GM23338 (cell line): ENCODE measurements at regions not wholly inside any gene's neighbourhood (a gene's known extent, or its start where the extent isn't known, plus 50 kb on each side); places are given as distances from the start of the nearest gene placed in this dataset.

ENCODE experiments used
- ATAC-seq: fragments of 200-7000 bp; cut with Tn5 transposase; 3 replicates; pipeline ENCODE4 v1.9.1; 2020
- DNase-seq: peaks from one replicate; pipeline ENCODE4 v3.0.0-alpha.2; 2015; ENCODE audit warnings: low spot score
- H2AFZ ChIP-seq: fragments of 200-600 bp; sonication (generic); 2 replicates; pipeline ENCODE4 v1.8.0; 2016; ENCODE audit warnings: antibody characterized with exemption, mild to moderate bottlenecking, moderate library complexity
- H3F3A ChIP-seq: fragments of 200-600 bp; sonication (generic); replicated peaks from 2 replicates; pipeline ENCODE4 v1.8.0; 2017; ENCODE audit warnings: antibody characterized with exemption, mixed run types, low read depth
- H3K27ac ChIP-seq: fragments of 200-600 bp; sonication (generic); 2 replicates; pipeline ENCODE4 v1.6.1; 2016; ENCODE audit warnings: low read depth
- H3K27me3 ChIP-seq: fragments of 200-600 bp; sonication (generic); 2 replicates; pipeline ENCODE4 v1.8.0; 2016; ENCODE audit warnings: mild to moderate bottlenecking, mixed run types, moderate library complexity; ENCODE audit not compliant: insufficient read depth
- H3K36me3 ChIP-seq: fragments of 200-600 bp; sonication (generic); 2 replicates; pipeline ENCODE4 v1.8.0; 2016; ENCODE audit warnings: mild to moderate bottlenecking; ENCODE audit not compliant: insufficient read depth
- H3K4me1 ChIP-seq: fragments of 200-600 bp; sonication (generic); 2 replicates; pipeline ENCODE4 v1.8.0; 2016; ENCODE audit warnings: mild to moderate bottlenecking, moderate library complexity; ENCODE audit not compliant: insufficient read depth
- H3K4me2 ChIP-seq: fragments of 200-600 bp; sonication (generic); 2 replicates; pipeline ENCODE4 v1.7.1; 2017; ENCODE audit warnings: mixed run types
- H3K4me3 ChIP-seq: fragments of 200-600 bp; sonication (generic); 2 replicates; pipeline ENCODE4 v1.6.1; 2016; ENCODE audit warnings: mixed run types
- H3K79me2 ChIP-seq: fragments of 200-600 bp; sonication (generic); replicated peaks from 2 replicates; pipeline ENCODE4 v1.8.0; 2017; ENCODE audit warnings: mild to moderate bottlenecking; ENCODE audit not compliant: insufficient read depth
- H3K9me2 ChIP-seq: fragments of 200-600 bp; sonication (generic); 2 replicates; pipeline ENCODE4 v1.8.0; 2017; ENCODE audit not compliant: insufficient read depth
- H4K20me1 ChIP-seq: fragments of 200-600 bp; sonication (generic); replicated peaks from 2 replicates; pipeline ENCODE4 v1.8.0; 2017; ENCODE audit warnings: mild to moderate bottlenecking; ENCODE audit not compliant: insufficient read depth
- H3K27ac Mint-ChIP-seq: 2 replicates; pipeline ENCODE4 v1.8.0; 2020; ENCODE audit warnings: inconsistent platforms, mild to moderate bottlenecking, moderate library complexity, mixed read lengths
- H3K27me3 Mint-ChIP-seq: 3 replicates; pipeline ENCODE4 v1.8.0; 2022; ENCODE audit warnings: low read depth, mild to moderate bottlenecking, moderate library complexity, mixed read lengths, inconsistent platforms; ENCODE audit not compliant: insufficient read depth, poor library complexity
- H3K36me3 Mint-ChIP-seq: 3 replicates; pipeline ENCODE4 v1.8.0; 2021; ENCODE audit warnings: low read depth, mild to moderate bottlenecking, inconsistent platforms, moderate library complexity, mixed read lengths
- H3K4me1 Mint-ChIP-seq: 3 replicates; pipeline ENCODE4 v1.8.0; 2020; ENCODE audit warnings: mild to moderate bottlenecking, inconsistent platforms, mixed read lengths
- H3K4me3 Mint-ChIP-seq: 3 replicates; pipeline ENCODE4 v1.8.0; 2021; ENCODE audit warnings: moderate library complexity, mild to moderate bottlenecking, inconsistent platforms, mixed read lengths
- H3K9me3 Mint-ChIP-seq: 3 replicates; pipeline ENCODE4 v1.8.0; 2020; ENCODE audit warnings: moderate library complexity, mild to moderate bottlenecking, inconsistent platforms, mixed read lengths
- CREB1 ChIP-seq: fragments of 250-450 bp; sonication (Bioruptor Pico); IDR thresholded peaks from 2 replicates; pipeline ENCODE4 v1.5.0; 2020; ENCODE audit warnings: low read depth, mild to moderate bottlenecking, moderate library complexity
- CTCF ChIP-seq, 2 experiments: fragments of 200-600 bp in 1 of 2; sonication (generic) in 1 of 2; conservative IDR thresholded peaks; 2 replicates each; pipeline versions ENCODE4 v1.5.1 to v1.6.1; 2016 to 2017; ENCODE audit warnings: antibody characterized with exemption in 2 of 2, low read depth in 2 of 2, mild to moderate bottlenecking in 2 of 2, moderate library complexity in 1 of 2
- ETS1 ChIP-seq: IDR thresholded peaks from 2 replicates; pipeline ENCODE4 v1.6.1; 2016; ENCODE audit warnings: antibody characterized with exemption
- EZH2 ChIP-seq: fragments of 200-600 bp; sonication (generic); IDR thresholded peaks from one replicate; pipeline ENCODE4 v1.8.0; 2017; ENCODE audit warnings: antibody characterized with exemption, mild to moderate bottlenecking, low read depth; ENCODE audit not compliant: unreplicated experiment
- NANOG ChIP-seq: IDR thresholded peaks from 2 replicates; pipeline ENCODE4 v1.6.1; 2016; ENCODE audit warnings: antibody characterized with exemption, borderline replicate concordance
- POLR2AphosphoS5 ChIP-seq: IDR thresholded peaks from 2 replicates; pipeline ENCODE4 v1.6.1; 2016; ENCODE audit warnings: antibody characterized with exemption, low read depth
- REST ChIP-seq: IDR thresholded peaks from one replicate; pipeline ENCODE4 v1.6.1; 2018; ENCODE audit warnings: antibody characterized with exemption; ENCODE audit not compliant: unreplicated experiment
- STAT1 ChIP-seq: IDR thresholded peaks from one replicate; pipeline ENCODE4 v1.6.1; 2016; ENCODE audit warnings: antibody characterized with exemption; ENCODE audit not compliant: unreplicated experiment
- ZNF331 ChIP-seq: fragments of 250-450 bp; sonication (Bioruptor Pico); IDR thresholded peaks from 2 replicates; pipeline ENCODE4 v1.5.0; 2020; ENCODE audit warnings: low read depth, mild to moderate bottlenecking, moderate library complexity
- TF ChIP-seq, protein P1 (sequence below): fragments of 250-450 bp; sonication (Bioruptor Pico); IDR thresholded peaks from 2 replicates; pipeline ENCODE4 v1.5.0; 2020; ENCODE audit warnings: mild to moderate bottlenecking, moderate library complexity

- TF ChIP-seq ZNF331 (CRISPR knock-in tag) (no peak), ETS1 (no peak), REST (no peak), CTCF (conservative IDR thresholded peaks at IDR 0.05; ENCODE audit: low read depth in 2 of 2) (no peak), STAT1 (no peak), CREB1 (CRISPR knock-in tag) (no peak), EZH2 (no peak)
Measured at GRCh38 chr12:89091293-89091841, 260.9 kb downstream of the DUSP6 start (continued).

- ATAC-seq: no peak
- peaks cover 35% of the 10 kb centered on the region for H3K4me1 Mint-ChIP-seq
- no peaks in the 10 kb centered on the region for H3K79me2 ChIP-seq
- TF ChIP-seq STAT1 (no peak), POLR2AphosphoS5 (no peak), NANOG (no peak), CTCF (conservative IDR thresholded peaks at IDR 0.05; ENCODE audit: low read depth in 2 of 2) (no peak)
- TF ChIP-seq, protein P1, sequence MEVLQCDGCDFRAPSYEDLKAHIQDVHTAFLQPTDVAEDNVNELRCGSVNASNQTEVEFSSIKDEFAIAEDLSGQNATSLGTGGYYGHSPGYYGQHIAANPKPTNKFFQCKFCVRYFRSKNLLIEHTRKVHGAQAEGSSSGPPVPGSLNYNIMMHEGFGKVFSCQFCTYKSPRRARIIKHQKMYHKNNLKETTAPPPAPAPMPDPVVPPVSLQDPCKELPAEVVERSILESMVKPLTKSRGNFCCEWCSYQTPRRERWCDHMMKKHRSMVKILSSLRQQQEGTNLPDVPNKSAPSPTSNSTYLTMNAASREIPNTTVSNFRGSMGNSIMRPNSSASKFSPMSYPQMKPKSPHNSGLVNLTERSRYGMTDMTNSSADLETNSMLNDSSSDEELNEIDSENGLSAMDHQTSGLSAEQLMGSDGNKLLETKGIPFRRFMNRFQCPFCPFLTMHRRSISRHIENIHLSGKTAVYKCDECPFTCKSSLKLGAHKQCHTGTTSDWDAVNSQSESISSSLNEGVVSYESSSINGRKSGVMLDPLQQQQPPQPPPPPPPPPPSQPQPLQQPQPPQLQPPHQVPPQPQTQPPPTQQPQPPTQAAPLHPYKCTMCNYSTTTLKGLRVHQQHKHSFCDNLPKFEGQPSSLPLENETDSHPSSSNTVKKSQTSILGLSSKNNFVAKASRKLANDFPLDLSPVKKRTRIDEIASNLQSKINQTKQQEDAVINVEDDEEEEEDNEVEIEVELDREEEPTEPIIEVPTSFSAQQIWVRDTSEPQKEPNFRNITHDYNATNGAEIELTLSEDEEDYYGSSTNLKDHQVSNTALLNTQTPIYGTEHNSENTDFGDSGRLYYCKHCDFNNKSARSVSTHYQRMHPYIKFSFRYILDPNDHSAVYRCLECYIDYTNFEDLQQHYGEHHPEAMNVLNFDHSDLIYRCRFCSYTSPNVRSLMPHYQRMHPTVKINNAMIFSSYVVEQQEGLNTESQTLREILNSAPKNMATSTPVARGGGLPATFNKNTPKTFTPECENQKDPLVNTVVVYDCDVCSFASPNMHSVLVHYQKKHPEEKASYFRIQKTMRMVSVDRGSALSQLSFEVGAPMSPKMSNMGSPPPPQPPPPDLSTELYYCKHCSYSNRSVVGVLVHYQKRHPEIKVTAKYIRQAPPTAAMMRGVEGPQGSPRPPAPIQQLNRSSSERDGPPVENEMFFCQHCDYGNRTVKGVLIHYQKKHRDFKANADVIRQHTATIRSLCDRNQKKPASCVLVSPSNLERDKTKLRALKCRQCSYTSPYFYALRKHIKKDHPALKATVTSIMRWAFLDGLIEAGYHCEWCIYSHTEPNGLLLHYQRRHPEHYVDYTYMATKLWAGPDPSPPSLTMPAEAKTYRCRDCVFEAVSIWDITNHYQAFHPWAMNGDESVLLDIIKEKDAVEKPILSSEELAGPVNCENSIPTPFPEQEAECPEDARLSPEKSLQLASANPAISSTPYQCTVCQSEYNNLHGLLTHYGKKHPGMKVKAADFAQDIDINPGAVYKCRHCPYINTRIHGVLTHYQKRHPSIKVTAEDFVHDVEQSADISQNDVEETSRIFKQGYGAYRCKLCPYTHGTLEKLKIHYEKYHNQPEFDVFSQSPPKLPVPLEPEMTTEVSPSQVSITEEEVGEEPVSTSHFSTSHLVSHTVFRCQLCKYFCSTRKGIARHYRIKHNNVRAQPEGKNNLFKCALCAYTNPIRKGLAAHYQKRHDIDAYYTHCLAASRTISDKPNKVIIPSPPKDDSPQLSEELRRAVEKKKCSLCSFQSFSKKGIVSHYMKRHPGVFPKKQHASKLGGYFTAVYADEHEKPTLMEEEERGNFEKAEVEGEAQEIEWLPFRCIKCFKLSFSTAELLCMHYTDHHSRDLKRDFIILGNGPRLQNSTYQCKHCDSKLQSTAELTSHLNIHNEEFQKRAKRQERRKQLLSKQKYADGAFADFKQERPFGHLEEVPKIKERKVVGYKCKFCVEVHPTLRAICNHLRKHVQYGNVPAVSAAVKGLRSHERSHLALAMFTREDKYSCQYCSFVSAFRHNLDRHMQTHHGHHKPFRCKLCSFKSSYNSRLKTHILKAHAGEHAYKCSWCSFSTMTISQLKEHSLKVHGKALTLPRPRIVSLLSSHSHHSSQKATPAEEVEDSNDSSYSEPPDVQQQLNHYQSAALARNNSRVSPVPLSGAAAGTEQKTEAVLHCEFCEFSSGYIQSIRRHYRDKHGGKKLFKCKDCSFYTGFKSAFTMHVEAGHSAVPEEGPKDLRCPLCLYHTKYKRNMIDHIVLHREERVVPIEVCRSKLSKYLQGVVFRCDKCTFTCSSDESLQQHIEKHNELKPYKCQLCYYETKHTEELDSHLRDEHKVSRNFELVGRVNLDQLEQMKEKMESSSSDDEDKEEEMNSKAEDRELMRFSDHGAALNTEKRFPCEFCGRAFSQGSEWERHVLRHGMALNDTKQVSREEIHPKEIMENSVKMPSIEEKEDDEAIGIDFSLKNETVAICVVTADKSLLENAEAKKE (CRISPR knock-in tag): no peak
Measured at GRCh38 chr12:89089264-89089663, 263.0 kb downstream of the DUSP6 start.

More at GRCh38 chr12:89089264-89089663, 263.0 kb downstream of the DUSP6 start:
- Mint-ChIP-seq H3K36me3 (peaks cover 46% of the 10 kb centered on the region), H3K4me3 (no peak overlapping the region), H3K9me3 (peaks cover 35% of the 10 kb centered on the region), H3K27me3 (peaks cover 9% of the 10 kb centered on the region), H3K27ac (no peak overlapping the region)
- no peaks in the 10 kb centered on the region for H3K36me3 ChIP-seq
- no peak overlapping the region for H3K4me3 ChIP-seq
- no peaks in the 10 kb centered on the region for H3K27me3 ChIP-seq
- no peaks in the 10 kb centered on the region for H4K20me1 ChIP-seq
- no peak overlapping the region for H3K27ac ChIP-seq
- no peak overlapping the region for H3K4me2 ChIP-seq
- DNase-seq: no peak
- peaks cover 26% of the 10 kb centered on the region for H3K4me1 ChIP-seq
- H3F3A ChIP-seq: no peaks in the 10 kb centered on the region
- H3K9me2 ChIP-seq: no peaks in the 10 kb centered on the region; the same call in 1 of the 2 replicates
- peak overlapping the region; percentile 35; the same call in 1 of the 2 replicates for H2AFZ ChIP-seq
